ENCODE measurements at regions not wholly inside any gene's neighbourhood (a gene's known extent, or its start where the extent isn't known, plus 50 kb on each side); places are given as distances from the start of the nearest gene placed in this dataset.

DNA sequence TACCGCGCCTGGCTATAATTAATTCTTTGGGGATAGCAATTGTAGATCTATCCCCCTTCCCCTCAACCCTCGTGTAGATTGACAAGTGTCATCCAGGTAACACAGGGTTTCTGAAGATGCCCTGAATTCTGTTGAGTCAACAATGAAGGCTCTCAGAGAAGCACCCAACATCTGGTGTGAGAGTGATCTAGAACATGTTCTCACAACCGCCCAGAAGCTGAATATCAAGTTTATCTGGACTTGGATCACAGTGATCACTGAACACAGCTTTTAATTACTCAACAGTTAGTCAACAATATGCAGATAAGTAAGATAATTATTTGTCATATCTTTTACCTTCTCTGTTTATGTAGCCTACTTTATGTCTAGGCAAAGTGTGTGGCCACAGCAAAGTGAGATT lies 204.2 kb upstream of the RGMB start:
- H3K36me3 ChIP-seq = no peaks in the 10 kb centered on the region
- intact Hi-C loops (cut with DNase I) = no loop called here
- 87% methylated on average over 4 of the region's 4 CpGs for whole genome bisulfite sequencing
- TF ChIP-seq POLR2A (IDR thresholded peaks at IDR 0.05) (no peak), POLR2AphosphoS5 (IDR thresholded peaks at IDR 0.05) (no peak)
- TF ChIP-seq, protein P1, sequence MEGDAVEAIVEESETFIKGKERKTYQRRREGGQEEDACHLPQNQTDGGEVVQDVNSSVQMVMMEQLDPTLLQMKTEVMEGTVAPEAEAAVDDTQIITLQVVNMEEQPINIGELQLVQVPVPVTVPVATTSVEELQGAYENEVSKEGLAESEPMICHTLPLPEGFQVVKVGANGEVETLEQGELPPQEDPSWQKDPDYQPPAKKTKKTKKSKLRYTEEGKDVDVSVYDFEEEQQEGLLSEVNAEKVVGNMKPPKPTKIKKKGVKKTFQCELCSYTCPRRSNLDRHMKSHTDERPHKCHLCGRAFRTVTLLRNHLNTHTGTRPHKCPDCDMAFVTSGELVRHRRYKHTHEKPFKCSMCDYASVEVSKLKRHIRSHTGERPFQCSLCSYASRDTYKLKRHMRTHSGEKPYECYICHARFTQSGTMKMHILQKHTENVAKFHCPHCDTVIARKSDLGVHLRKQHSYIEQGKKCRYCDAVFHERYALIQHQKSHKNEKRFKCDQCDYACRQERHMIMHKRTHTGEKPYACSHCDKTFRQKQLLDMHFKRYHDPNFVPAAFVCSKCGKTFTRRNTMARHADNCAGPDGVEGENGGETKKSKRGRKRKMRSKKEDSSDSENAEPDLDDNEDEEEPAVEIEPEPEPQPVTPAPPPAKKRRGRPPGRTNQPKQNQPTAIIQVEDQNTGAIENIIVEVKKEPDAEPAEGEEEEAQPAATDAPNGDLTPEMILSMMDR (IDR thresholded peaks at IDR 0.05) = no peak
- DNase-seq (ENCODE audit: low spot score) = no peak
- no peaks in the 10 kb centered on the region for H3K27me3 ChIP-seq (replicated peaks; ENCODE audit: insufficient read depth)
- H3K4me1 ChIP-seq (replicated peaks) = no peaks in the 10 kb centered on the region
- no peaks in the 10 kb centered on the region for H3K9me3 ChIP-seq
- H3K4me3 ChIP-seq = no peak overlapping the region
- no peak overlapping the region for H3K27ac ChIP-seq

DNA sequence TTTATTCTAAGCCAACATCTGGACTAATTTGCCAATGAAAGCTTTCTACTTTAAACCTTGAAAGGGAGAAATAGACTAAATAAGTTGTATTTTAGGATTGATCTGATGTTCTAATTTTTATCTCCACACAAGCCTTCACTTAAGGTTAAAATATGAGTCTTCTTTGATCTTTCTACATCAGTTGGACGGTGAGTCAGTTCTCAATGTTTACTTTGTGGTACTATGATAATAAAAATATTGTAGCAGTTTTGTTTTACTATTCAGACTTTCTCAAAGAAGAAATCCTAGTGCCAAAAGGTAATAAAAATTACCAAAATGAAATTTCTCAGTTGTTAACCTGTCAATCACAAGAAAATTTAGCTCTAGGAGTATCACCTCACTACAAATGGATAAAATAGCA lies 203.5 kb upstream of the RGMB start:
- DNase-seq (ENCODE audit: low spot score) = no peak
- Histone ChIP-seq H3K4me3 (no peak overlapping the region), H3K9me3 (no peaks in the 10 kb centered on the region), H3K4me1 (replicated peaks) (no peaks in the 10 kb centered on the region), H3K36me3 (no peaks in the 10 kb centered on the region), H3K27ac (no peak overlapping the region), H3K27me3 (replicated peaks; ENCODE audit: insufficient read depth) (no peaks in the 10 kb centered on the region)
- TF ChIP-seq, protein P1 (IDR thresholded peaks at IDR 0.05) = no peak
- no peak for TF ChIP-seq POLR2AphosphoS5 (IDR thresholded peaks at IDR 0.05)
- TF ChIP-seq POLR2A (IDR thresholded peaks at IDR 0.05) = no peak
- intact Hi-C loops (cut with DNase I) = no loop called here
- WGBS = 14% methylated on average over 1 of the region's 1 CpG

DNA sequence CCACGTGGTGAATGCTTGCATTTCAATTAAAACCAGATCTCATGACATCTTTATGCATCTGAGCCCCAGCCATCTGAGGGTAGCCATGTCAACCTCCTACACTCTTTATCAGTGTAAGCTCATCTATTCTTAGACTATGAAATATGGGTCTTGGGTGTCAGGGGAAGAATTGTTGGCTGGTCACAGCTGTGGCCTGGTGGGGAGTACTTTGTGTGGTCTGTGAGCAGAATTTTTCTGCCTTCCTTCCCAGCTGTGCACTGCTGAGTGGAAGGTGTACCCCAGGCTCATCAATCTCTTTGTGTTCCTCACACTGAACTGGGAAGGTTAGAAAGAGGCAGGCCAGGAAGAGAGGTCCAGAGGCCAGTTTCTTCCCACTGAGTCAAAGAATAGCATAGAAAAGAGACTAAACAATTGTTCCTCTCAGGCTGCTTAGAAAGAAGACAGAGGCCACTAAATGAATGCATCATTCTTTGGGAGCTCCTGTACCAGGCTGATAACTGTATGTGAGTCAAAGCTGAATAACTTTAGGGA lies 202.7 kb upstream of the RGMB start:
- intact Hi-C loops (cut with DNase I) = no loop called here
- 11% methylated on average over 1 of the region's 1 CpG for WGBS
- H3K4me1 ChIP-seq (replicated peaks) = no peaks in the 10 kb centered on the region
- no peaks in the 10 kb centered on the region for H3K27me3 ChIP-seq (replicated peaks; ENCODE audit: insufficient read depth)
- no peak overlapping the region for H3K4me3 ChIP-seq
- DNase-seq (ENCODE audit: low spot score) = no peak
- no peaks in the 10 kb centered on the region for H3K9me3 ChIP-seq
- no peak overlapping the region for H3K27ac ChIP-seq
- TF ChIP-seq POLR2A (IDR thresholded peaks at IDR 0.05) (no peak), POLR2AphosphoS5 (IDR thresholded peaks at IDR 0.05) (no peak)
- TF ChIP-seq, protein P1 (IDR thresholded peaks at IDR 0.05) = no peak
- no peaks in the 10 kb centered on the region for H3K36me3 ChIP-seq

GRCh38 chr5:98573834-98574320 lies 199.6 kb upstream of the RGMB start:
- no peaks in the 10 kb centered on the region for H3K27me3 ChIP-seq (replicated peaks; ENCODE audit: insufficient read depth)
- WGBS = 49% methylated on average over 4 of the region's 4 CpGs
- H3K27ac ChIP-seq = no peak overlapping the region
- TF ChIP-seq POLR2A (IDR thresholded peaks at IDR 0.05) (no peak), POLR2AphosphoS5 (IDR thresholded peaks at IDR 0.05) (no peak)
- TF ChIP-seq, protein P1 (IDR thresholded peaks at IDR 0.05) = no peak
- H3K4me1 ChIP-seq (replicated peaks) = no peaks in the 10 kb centered on the region
- no peaks in the 10 kb centered on the region for H3K9me3 ChIP-seq
- no peak for DNase-seq (ENCODE audit: low spot score)
- no peaks in the 10 kb centered on the region for H3K36me3 ChIP-seq
- H3K4me3 ChIP-seq = no peak overlapping the region
- intact Hi-C loops (cut with DNase I) = no loop called here

DNA sequence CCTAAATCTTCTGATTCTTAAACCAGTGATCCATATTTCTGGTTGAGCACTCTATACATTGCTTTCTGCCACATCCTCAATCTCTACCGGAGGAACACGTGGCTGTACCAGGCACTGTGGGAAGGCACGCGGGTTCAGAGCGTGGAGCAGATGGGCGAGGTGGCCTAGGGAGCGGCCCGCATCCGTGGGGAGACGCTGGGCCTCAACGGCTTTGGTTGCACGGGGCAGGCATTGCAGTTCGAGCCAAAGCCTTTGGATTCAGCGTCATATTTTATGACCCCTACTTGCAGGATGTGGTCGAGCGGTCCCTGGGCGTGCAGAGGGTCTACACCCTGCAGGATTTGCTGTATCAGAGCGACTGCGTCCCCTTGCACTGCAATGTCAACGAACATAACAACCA lies 197.2 kb upstream of the RGMB start:
- no peak for DNase-seq (ENCODE audit: low spot score)
- Histone ChIP-seq H3K4me1 (replicated peaks) (no peaks in the 10 kb centered on the region), H3K36me3 (no peaks in the 10 kb centered on the region), H3K4me3 (no peak overlapping the region), H3K9me3 (no peaks in the 10 kb centered on the region), H3K27ac (no peak overlapping the region), H3K27me3 (replicated peaks; ENCODE audit: insufficient read depth) (no peaks in the 10 kb centered on the region)
- TF ChIP-seq, protein P1 (IDR thresholded peaks at IDR 0.05) = no peak
- intact Hi-C loops (cut with DNase I) = no loop called here
- 89% methylated on average over 20 of the region's 20 CpGs for WGBS
